AG10803 (cell line): ENCODE measurements at regions not wholly inside any gene's neighbourhood (a gene's known extent, or its start where the extent isn't known, plus 50 kb on each side); places are given as distances from the start of the nearest gene placed in this dataset.
"Not testable (repeated sequence)": the region's sequence is repeated elsewhere in the genome, so short reads cannot be mapped to it uniquely, and the experiment has no call there.

Experiments used
- DNase-seq: peaks from one replicate; pipeline ENCODE4 v3.0.0; 2010; ENCODE audit warnings: low read depth
- H3K4me3 ChIP-seq: 2 replicates; pipeline ENCODE4 v1.5.1; 2011; ENCODE audit warnings: mild to moderate bottlenecking, low read length, control low read depth
- CTCF ChIP-seq: conservative IDR thresholded peaks from 2 replicates; pipeline ENCODE4 v1.5.1; 2011; ENCODE audit warnings: mild to moderate bottlenecking, low read length, control low read depth, inconsistent platforms

DNA sequence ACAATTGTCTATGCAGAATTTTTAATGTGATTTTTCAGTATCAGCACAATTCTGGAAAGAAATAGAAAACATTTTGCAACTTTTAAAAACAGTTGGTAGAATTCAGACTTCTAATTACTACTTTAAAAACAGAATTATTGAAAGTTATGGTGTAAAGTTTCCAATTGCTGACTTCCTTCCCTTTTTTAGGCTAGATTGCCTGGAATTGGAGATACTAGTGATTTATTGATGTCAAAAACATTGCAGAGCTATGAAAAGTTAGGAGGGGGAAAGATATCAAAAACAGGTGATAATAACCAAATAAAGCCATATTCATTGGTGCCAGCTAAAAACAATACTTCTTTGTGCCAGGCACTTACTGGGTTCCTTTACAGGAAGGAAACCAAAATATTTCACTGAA lies 485.5 kb downstream of the TMEM135 start:
- no peak for DNase-seq
- no peak overlapping the region for H3K4me3 ChIP-seq
- no peak for TF ChIP-seq CTCF

- DNase-seq = no peak
- H3K4me3 ChIP-seq = no peak overlapping the region
- no peak for TF ChIP-seq CTCF
Measured at GRCh38 chr11:87518266-87518665, 480.5 kb downstream of the TMEM135 start.

GRCh38 chr11:87517351-87517750 lies 479.6 kb downstream of the TMEM135 start:
- no peak overlapping the region for H3K4me3 ChIP-seq
- no peak for DNase-seq
- TF ChIP-seq CTCF = no peak

GRCh38 chr11:87507722-87508121 lies 470.0 kb downstream of the TMEM135 start:
- DNase-seq, H3K4me3 ChIP-seq: not testable (repeated sequence)

- not testable (repeated sequence) for DNase-seq
Measured at GRCh38 chr11:87506946-87507345, 469.2 kb downstream of the TMEM135 start.

DNA sequence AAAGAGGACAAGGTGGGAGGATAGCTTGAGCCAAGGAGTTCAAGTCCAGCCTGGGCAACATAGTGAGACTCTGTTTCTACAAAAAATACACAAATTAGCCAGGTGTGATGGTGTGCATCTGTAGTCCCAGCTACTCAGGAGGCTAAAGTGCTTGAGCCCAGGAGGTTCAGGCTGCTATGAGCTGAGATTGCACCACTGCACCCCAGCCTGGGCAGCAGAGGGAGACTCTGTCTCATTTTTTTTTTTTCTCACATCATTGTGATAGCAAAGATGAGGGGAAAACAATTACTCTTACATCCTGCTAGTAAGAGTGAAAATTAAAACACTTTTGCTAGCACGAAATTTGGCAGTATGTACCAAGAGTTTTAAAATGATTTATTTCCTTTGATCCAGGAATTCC lies 463.7 kb downstream of the TMEM135 start:
- DNase-seq = no peak
- no peak for TF ChIP-seq CTCF
- no peak overlapping the region for H3K4me3 ChIP-seq

More at GRCh38 chr11:87506946-87507345, 469.2 kb downstream of the TMEM135 start:
- not testable (repeated sequence) for H3K4me3 ChIP-seq

DNA sequence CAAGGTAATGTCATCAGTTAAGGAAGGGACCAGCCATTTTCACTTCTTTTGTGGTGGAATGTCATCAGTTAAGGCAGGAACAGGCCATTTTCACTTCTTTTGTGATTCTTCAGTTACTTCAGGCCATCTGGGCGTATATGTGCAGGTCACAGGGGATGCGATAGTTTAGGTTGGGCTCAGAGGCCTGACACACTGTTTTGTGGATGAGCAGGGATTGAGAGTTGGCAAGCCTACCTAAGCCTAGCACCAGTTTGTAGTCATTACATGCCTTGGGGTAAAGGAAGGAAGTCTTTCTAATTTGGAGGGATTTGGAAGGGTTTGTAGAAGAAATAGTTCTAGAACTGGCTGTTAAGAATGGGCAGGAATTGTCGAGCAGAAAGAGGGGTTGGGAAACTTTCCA lies 457.2 kb downstream of the TMEM135 start:
- not testable (repeated sequence) for DNase-seq, H3K4me3 ChIP-seq

- DNase-seq, H3K4me3 ChIP-seq: not testable (repeated sequence)
Measured at GRCh38 chr11:87494026-87494425, 456.3 kb downstream of the TMEM135 start.

GRCh38 chr11:87493516-87493915 lies 455.8 kb downstream of the TMEM135 start:
- no peak overlapping the region for H3K4me3 ChIP-seq
- peak; percentile 17 for DNase-seq
- TF ChIP-seq CTCF = no peak
